HG02623 (cell line): ENCODE measurements at regions not wholly inside any gene's neighbourhood (a gene's known extent, or its start where the extent isn't known, plus 50 kb on each side); places are given as distances from the start of the nearest gene placed in this dataset.

Source experiments
- ATAC-seq: cut with Tn5 transposase; IDR thresholded peaks from one replicate; pipeline ENCODE4 v1.9.1; 2021; ENCODE audit warnings: moderate library complexity; ENCODE audit not compliant: unreplicated experiment

DNA sequence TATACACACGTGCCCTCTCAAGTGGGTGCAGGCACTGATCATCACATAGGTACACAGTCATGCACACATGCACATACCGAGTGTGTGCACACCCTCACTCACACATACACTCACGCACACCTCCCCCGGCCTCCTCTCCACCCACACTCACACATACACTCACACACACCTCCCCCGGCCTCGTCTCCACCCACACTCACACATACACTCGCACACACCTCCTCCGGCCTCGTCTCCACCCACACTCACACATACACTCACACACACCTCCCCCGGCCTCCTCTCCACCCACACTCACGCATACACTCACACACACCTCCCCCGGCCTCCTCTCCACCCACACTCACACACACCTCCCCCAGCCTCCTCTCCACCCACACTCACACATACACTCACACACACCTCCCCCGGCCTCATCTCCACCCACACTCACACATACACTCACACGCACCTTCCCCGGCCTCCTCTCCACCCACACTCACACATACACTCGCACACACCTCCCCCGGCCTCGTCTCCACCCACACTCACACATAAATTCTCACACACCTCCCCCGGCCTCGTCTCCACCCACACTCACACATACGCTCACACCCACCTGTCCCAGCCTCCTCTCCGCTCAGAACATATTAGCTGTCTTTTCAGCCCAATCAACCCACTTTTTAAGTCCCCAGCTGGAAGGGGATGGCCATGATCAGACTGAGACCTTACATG lies 105.2 kb upstream of the VSTM2B start:
- no peak for ATAC-seq

DNA sequence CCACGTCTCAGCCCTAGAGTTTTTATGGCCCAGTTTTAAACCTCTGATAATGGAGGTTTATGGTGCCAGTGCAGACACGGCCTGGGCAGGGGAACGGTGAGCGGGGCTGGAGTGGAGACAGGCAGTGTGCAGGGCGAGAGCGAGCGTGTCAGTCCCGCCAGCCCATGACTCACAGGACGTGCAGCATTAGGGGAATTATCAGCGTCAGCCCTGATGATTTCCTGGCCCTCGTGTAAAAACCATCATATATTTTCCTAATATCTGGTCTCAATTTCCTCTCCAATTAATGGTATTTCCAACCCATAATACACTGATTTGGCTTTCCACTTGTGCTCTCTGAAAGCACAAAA lies 104.6 kb upstream of the VSTM2B start:
- ATAC-seq, result no peak

DNA sequence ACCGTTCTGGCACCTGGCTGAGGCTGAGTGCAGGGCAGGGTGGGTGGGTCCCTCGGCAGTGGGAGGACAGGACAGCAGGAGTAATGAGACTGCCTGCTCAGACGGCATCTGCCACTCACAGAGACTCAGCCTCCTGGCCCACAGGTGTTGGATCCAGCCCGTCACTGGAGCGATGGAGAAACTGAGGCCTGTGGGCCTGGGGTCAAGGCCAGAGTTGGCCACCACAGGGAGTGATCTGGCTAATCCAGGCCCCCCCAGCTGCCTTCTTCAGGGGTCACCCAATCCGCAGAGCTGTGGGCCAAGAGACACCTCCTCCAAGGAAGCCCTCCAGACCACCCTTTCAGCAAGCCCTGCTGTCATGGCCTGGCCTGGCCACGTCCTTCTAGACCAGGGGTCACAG lies 103.7 kb upstream of the VSTM2B start:
- no peak for ATAC-seq

DNA sequence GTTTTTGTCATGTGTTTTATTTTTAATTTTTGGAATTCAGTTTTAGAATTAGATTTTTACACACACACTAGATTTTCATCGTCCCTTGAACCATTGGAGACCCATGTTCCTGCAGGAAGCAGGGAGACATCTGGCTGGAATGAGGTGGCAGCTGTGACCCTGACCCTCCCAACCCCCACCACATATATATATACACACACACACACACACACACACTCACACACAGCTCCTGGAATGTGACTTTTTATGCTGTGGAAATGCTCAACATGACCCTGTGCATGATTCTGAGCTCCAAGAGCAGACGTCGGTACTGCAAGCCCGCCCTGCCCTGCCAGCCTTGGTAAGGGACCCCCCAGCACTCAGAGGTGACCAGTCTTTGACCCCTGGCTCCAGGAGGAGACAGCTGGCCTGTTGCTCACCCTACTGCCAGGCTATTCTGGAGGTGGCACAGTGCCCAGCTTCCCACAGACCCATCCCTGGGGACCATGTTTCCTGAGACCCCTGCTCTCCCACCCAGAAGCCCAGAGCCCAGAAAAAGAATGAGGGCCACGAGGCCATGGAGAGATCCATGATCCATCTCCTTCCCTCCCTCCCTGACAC lies 103.2 kb upstream of the VSTM2B start:
- ATAC-seq, result no peak

DNA sequence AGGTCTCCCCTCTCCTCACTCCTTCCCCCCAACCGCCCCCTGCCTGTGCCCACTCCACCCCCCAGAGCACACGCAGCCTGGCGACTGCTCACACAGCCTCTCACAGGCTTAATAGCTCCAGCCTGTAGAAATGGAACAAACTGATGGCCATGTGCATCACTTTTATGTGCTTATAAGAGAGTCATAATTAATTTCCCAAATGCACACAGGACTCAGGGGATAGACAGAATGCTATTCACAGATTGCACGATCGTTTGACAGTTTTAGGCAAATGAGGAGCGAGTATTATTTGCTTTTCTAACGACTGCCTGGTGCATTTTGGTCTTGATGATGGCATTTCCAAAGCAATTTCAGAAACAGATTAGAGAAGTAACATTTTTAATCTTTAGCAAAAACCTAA lies 97.7 kb upstream of the VSTM2B start:
- ATAC-seq, result no peak

DNA sequence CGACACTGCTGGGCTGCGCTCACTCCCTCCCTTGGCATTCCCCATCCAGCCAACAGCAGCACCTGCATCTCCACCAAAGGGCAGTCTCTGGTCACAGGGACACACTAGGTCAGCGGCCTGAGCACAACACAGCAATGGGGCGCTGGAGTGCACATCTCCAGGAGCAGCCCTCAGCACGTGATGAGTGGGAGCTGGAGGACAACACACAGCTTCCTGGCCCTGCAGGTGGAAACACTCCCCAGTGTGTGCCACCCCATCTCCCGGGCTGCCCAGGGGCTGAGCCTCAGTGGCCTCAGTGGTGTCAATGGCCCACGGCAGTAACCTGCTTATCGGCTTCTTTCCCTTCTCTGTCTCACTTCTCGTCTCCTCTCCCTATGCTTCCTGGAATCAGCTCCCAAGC lies 96.8 kb upstream of the VSTM2B start:
- no peak for ATAC-seq

DNA sequence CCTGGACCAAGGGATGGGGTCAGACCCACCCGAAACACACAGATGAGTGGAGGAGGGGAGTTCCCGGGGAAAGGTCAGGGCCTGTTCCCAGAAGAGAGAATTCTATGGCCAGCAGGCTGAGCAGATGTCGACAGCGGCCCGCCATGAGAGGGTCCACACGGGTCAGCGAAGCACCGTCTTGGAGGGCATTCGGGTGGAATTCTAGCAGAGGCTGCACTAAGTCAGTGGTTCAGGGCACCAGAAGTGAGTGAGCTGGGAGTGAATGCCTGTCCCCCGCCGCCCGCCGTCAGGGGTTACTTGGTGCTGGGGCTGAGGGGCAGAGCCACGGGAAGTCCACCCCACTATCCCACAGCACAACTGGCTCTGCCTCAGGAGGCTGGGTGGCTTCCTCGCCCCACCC lies 96.2 kb upstream of the VSTM2B start:
- no peak for ATAC-seq

DNA sequence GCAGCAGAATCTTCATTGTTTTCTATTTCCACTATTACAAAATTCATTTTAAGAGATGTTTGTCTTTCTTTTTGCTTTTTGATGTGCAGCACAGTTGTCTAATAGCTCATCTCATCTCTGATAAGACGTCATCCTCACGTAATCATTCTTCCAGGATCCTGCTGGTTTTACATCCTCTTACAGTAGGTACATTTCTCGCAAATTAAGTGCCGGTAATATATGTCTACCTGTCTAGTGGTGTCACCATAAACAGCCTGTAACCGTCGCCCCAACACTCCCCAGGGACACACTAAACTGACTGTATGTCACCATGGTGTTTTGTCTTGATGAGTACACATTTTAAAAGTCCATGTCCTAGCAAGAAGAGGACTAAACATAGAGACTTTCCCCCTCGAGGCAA lies 94.5 kb upstream of the VSTM2B start:
- ATAC-seq, result no peak

DNA sequence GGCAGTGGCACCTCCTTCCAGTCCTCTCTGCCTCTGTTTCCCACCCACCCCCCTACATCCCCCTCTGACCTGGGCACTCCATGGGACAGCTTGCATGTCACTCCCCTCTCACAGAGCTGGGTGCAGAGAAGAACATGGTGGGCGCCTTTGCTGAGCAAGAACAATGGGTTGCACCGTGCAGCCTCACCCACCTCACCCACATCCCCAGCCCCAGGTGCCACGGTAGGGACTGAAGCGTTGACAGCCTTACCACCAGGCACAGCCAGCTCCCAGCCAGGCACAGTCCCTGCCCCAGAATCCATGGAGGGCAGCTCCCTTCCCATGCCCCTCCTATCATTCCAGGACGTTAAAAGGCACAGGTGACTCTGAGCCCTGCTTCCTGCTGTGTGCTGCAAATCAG lies 93.1 kb upstream of the VSTM2B start:
- no peak for ATAC-seq

DNA sequence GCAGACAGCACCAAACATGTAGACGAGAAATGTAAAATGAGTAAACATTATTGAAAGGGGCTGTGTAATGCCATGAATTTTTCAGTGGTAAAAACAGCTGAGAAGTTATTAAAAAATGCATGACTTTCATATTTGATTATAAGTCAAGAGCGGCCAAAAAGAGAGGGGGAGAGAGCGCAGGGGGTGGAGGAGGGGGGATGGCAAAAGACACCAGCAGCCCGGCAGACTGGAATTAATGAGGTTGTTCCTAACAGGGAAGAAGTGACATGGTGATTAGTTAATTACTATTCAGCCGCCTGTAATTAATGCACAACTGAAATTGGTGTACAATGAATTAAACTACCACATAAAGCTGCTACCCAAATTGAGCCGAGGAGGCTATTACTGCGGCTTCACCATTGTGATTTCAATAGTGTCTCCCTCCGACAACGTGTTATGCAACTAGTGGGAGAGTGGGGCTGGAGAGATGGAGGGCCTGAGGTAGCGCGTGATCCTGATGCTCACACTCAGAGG lies 89.1 kb upstream of the VSTM2B start:
- ATAC-seq, result no peak

DNA sequence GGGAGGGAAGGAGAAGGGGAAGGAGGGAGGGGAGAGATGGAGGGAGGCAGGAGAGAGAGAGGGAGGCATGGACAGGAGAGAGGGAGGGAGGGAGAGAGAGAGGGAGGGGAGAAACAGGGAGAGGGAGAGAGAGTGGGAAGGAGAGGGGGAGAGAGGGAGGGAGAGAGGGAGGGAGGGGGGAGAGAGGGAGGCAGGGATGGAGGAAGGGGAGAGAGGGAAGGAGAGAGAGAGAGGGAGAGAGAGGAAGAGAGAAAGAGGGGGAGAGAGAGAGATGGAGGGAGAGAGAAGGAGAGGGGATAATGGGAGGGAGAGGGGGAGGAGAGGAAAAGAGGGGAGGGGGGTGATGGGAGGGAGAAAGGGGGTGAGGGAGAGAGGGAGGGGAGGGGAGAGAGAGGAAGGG lies 86.8 kb upstream of the VSTM2B start:
- no peak for ATAC-seq

DNA sequence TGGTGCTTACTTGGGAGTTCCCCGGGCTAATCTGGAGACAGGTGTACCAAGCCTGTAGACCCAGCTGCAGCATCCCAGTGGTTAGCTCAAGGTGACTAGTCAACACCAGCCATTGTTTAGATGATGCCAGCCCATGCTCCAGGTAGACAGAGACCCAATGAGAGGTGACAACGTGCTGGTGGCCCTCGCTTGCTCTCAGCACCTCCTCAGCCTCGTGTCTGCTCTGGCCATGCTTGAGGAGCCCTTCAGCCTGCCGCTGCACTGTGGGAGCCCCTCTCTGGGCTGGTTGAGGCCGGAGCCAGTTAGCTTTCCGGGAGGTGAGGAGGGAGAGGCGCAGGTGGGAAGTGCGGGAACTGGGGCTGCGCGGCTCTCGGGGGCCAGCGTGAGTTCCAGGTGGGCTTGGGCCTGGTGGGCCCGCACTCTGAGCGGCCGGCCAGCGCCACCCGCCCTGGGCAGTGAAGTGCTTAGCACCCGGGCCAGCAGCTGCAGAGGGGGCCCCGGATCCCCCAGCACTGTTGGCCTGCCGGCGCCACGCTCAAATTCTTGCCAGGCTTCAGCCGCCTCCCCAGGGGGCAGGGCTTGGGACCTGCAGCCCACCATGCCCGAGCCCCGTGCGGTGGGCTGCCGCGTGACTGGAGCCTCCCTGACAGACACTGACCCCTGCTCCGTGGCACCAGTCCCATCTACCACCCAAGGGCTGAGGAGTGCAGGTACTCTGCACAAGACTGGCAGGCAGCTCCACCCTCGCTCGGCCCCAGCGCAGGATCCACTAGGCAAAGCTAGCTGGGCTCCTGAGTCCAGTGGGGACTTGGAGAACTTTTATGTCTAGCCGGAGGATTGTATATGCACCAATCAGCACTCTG lies 85.9 kb upstream of the VSTM2B start:
- ATAC-seq, result no peak

DNA sequence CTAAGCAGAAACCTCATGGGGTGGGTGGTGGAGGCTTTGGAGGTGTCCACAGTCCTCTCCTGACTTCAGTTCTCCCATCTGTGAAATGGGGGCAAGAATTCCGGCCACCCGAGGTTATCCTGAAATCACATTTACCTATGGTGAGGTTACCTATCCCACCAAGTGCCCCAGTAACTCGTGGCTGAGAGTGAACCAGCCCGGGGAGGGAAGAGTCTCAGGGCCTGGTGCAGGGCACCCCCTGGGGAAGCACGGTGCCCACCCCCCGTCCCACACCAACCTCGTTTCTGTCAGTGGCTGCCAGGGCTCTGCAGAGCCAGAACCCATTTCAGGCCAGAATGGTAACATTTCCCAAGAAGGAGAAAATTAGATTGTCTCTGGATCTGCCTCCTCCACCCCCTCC lies 83.7 kb upstream of the VSTM2B start:
- ATAC-seq, result no peak

DNA sequence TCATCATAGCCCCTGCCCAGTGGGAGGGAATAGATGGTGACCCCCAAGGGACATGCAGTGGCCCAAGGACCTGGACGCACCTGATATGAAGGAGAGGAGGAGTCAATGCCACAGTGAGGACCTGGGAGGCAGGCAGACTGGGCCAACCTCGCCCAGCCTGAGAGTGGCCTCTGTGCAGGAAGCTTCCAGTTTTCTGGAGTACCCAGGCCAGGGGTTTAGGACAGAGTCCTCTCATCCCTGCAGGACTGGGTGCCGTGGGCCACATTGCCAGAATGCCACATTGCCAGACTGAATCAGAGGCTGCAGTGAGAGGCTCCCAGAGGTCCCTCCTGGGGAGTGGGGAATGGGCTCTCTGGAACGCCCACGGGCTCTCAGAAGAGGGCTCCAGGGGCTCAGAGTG lies 82.9 kb upstream of the VSTM2B start:
- no peak for ATAC-seq

DNA sequence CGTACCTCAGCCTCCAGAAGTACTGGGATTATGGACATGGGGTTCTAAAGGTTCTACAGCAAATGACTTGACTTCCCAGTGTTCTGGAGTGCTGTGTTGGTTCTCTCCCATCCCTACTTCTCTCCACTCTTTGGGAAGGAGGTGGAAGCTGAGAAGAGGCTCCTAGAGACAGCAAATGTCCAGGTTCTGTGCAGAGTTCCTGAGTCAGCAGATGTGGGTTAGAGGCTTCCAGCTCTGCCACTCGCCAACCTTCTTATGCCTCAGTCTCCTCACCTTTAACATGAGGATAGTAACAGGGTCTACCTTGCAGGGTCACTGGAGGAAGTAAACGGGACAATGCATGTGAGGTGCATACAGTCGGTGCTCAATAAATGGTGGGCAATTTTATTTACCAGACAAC lies 80.5 kb upstream of the VSTM2B start:
- ATAC-seq, result no peak

DNA sequence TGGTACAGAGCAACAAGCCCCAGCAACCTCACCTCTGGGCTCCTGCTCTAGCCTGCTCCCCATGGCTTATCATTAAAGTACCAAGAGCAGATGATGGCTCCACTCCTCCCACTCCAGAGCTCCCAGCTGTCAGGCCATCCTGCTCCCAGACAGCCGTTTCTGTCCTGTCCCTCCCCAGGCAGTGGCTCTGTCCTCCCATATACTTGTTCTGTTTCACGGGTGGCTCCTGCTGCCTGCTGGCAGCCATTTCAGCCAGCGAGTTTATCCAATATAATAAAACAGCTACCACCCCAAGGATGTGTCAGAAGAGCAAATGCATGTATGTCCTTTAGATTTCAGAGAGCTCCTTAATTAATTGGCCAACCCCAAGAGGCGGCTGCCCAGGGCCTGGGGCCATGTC lies 79.4 kb upstream of the VSTM2B start:
- ATAC-seq, result no peak

DNA sequence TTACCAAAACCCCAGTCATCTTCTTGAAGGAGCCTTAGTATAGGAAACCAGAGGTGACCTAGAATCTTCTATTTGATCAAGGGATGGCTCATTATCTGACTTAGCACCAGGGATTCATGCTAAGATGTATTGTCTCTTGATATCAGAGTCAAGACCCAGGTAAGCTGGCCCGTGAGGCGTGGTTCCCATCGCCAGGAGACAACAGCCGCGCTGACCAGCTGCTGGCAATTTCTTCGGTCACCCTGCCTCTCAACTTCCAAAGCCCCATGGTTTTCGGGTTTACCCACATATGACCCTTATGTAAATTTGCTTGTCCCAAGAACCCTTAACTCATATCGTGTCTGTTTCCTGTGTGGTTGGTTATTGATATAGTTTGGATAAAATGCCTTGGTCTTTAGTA lies 77.7 kb upstream of the VSTM2B start:
- ATAC-seq, result no peak

DNA sequence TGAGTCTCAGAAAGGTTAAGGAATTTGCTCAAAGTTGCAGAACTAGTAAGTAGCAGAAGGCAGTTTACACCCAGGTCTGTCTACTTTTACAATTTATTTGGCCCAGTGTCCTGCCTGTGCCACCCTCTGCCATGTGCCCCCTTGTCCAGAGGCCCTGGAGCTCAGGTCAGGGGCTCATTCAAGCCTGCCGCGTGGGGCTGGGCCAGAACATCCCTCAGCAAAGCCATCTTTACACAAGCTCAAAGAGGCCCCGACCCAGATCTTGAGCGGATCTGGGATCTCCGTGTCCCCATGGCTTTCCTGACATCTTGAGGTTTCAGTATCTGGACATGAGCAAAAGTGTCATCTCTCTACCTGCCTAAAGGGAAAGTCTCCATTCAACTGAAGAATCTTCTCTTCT lies 76.4 kb upstream of the VSTM2B start:
- no peak for ATAC-seq

DNA sequence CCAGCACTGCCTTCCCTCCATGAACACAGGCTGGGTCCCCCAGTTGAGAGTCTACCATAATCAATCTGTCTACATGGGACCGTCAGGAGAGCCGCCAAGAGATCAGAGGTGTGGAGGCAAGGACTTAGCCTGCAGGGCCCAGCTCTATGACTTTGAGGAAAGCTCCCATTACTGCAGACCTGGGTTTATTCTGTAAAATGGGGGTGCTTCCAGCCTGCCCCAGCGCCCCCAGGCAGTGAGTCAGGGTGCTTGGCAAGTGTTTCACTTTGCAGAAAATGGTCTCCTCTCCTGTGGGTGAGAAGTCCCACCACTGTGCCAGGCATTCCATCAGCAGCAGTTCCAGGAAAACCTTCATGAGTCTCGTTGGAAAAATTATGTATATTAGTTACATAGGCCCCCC lies 75.5 kb upstream of the VSTM2B start:
- no peak for ATAC-seq

DNA sequence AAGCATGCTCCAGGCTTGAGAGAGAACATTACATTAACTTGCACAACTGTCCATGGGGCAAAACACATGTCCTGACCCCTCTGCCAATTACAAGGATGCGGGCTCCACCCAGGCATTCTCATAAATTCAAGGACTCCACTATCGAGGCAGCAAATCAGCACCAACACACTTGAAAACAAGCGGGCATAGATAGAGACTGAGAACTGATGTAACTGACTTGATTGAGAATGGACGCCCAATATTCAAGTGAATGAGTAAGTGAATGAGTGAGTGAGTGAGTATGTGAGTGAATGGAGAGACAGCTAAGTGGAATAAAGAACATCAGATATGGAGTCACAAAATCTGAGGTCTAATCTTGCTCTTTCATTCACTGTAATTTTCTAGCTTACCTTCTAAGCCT lies 75.0 kb upstream of the VSTM2B start:
- ATAC-seq, result no peak

DNA sequence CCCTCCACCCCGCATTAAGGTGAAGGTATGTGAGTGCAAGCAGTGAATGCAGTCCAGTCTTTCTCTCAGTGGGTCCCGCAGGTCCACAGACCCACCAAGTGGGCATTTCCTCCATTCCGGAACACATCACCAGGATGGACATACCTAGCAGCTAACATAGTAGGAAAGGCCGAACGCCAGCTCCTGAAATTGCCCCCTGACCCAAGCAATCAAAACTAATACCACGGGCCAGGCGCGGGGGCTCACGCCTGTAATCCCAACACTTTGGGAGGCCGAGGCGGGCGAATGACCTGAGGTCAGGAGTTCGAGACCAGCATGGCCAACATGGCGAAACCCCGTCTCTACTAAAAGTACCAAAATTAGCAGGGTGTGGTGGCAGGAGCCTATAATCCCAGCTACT lies 71.7 kb upstream of the VSTM2B start:
- no peak for ATAC-seq

DNA sequence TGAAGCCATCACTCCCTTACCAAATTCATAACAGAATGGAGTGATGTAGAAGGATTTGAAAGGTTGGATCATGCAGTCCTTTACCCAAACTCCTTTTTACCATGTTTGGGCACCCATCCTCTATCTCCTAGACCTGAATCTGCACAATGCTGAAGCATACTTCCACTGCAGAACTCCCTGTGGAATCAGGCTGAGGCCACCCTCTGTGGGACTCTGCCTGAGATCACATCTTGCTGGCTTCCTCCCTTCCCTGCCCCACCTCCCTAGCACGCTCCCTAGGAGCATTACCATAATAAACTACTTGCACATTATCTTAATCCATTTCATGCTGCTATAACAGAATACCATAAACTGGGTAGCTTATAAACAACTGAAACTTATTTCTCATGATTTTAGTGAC lies 68.4 kb upstream of the VSTM2B start:
- ATAC-seq, result no peak
